ENCODE measurements at regions not wholly inside any gene's neighbourhood (a gene's known extent, or its start where the extent isn't known, plus 50 kb on each side); places are given as distances from the start of the nearest gene placed in this dataset.

DNA sequence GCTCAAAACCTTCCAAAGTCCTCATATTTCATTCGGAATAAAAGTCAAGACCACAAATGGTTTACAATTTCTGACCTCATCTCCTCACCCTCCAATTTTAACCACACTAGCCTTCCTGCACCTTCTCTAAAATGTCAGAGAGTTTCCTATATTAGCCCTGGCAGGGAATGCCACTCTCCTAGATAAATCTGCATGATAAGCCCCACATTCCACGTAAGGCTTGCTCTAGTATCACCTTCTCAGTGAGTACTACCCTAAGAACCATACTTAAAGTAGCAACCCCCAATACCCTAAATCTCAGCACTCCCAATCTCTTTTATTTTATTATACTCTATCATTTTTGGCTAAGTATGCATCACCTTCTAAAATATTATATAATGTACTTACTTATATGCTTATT, 100.5 kb upstream of the SLITRK5 start:
- no peak for TF ChIP-seq POLR2A (IDR thresholded peaks at IDR 0.05)
- TF ChIP-seq CTCF (IDR thresholded peaks at IDR 0.05) = no peak

All from body of pancreas (tissue), 4 donors.